SK-N-SH treated with all-trans-retinoic acid at 6 μM for 48 hours (cell line): ENCODE measurements at regions not wholly inside any gene's neighbourhood (a gene's known extent, or its start where the extent isn't known, plus 50 kb on each side); places are given as distances from the start of the nearest gene placed in this dataset.

Source experiments
- ARNTL ChIP-seq: fragments of 450-650 bp; formaldehyde crosslinking; IDR thresholded peaks from 2 replicates; pipeline ENCODE4 v1.5.0; 2020; ENCODE audit warnings: low read depth, mild to moderate bottlenecking, moderate library complexity, borderline replicate concordance
- BACH2 ChIP-seq: fragments of 250-450 bp; sonication (Bioruptor Pico); IDR thresholded peaks from 2 replicates; pipeline ENCODE4 v1.9.0; 2021; ENCODE audit warnings: mild to moderate bottlenecking, borderline replicate concordance
- CREB5 ChIP-seq: fragments of 250-450 bp; sonication (Bioruptor Pico); IDR thresholded peaks from 2 replicates; pipeline ENCODE4 v1.5.1; 2020; ENCODE audit warnings: low read depth, mild to moderate bottlenecking, moderate library complexity
- CSDC2 ChIP-seq: fragments of 250-450 bp; sonication (Bioruptor Pico); IDR thresholded peaks from 2 replicates; pipeline ENCODE4 v1.5.0; 2020; ENCODE audit warnings: mild to moderate bottlenecking, moderate library complexity
- ESRRG ChIP-seq: fragments of 250-450 bp; sonication (Bioruptor Pico); IDR thresholded peaks from 2 replicates; pipeline ENCODE4 v1.6.1; 2021; ENCODE audit warnings: mild to moderate bottlenecking
- GLIS3 ChIP-seq: fragments of 250-450 bp; sonication (Bioruptor Pico); IDR thresholded peaks from 2 replicates; pipeline ENCODE4 v1.5.0; 2020; ENCODE audit warnings: mild to moderate bottlenecking, moderate library complexity
- PATZ1 ChIP-seq: fragments of 250-450 bp; sonication (Bioruptor Pico); IDR thresholded peaks from 2 replicates; pipeline ENCODE4 v1.8.0; 2020; ENCODE audit warnings: mild to moderate bottlenecking, moderate library complexity, borderline replicate concordance
- ZFP3 ChIP-seq: fragments of 250-450 bp; sonication (Bioruptor Pico); IDR thresholded peaks from 2 replicates; pipeline ENCODE4 v1.5.0; 2020; ENCODE audit warnings: mild to moderate bottlenecking, moderate library complexity
- ZFP30 ChIP-seq: fragments of 450-650 bp; formaldehyde crosslinking; IDR thresholded peaks from 2 replicates; pipeline ENCODE4 v1.5.0; 2022; ENCODE audit warnings: mild to moderate bottlenecking, moderate library complexity
- ZNF70 ChIP-seq: fragments of 450-650 bp; formaldehyde crosslinking; IDR thresholded peaks from 2 replicates; pipeline ENCODE4 v1.5.0; 2020; ENCODE audit warnings: mild to moderate bottlenecking, moderate library complexity
- TF ChIP-seq, protein P1 (sequence below): fragments of 250-450 bp; sonication (Bioruptor Pico); IDR thresholded peaks from 2 replicates; pipeline ENCODE4 v1.8.0; 2021; ENCODE audit warnings: low read depth, mild to moderate bottlenecking, moderate library complexity, borderline replicate concordance

- no peak for TF ChIP-seq CREB5 (CRISPR knock-in tag)
- no peak for TF ChIP-seq ZFP3
- TF ChIP-seq ARNTL: no peak
- TF ChIP-seq PATZ1 (CRISPR knock-in tag): no peak
- TF ChIP-seq ESRRG: no peak
- TF ChIP-seq, protein P1, sequence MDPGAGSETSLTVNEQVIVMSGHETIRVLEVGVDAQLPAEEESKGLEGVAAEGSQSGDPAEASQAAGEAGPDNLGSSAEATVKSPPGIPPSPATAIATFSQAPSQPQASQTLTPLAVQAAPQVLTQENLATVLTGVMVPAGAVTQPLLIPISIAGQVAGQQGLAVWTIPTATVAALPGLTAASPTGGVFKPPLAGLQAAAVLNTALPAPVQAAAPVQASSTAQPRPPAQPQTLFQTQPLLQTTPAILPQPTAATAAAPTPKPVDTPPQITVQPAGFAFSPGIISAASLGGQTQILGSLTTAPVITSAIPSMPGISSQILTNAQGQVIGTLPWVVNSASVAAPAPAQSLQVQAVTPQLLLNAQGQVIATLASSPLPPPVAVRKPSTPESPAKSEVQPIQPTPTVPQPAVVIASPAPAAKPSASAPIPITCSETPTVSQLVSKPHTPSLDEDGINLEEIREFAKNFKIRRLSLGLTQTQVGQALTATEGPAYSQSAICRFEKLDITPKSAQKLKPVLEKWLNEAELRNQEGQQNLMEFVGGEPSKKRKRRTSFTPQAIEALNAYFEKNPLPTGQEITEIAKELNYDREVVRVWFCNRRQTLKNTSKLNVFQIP (CRISPR knock-in tag): no peak
- no peak for TF ChIP-seq GLIS3 (CRISPR knock-in tag)
- TF ChIP-seq ZFP30 (CRISPR knock-in tag): no peak
- no peak for TF ChIP-seq CSDC2 (CRISPR knock-in tag)
- TF ChIP-seq ZNF70: no peak
- TF ChIP-seq BACH2 (CRISPR knock-in tag): no peak
Observed at GRCh38 chr2:14520385-14520945, 112.1 kb upstream of the LRATD1 start.
